Bone marrow (tissue), 2 donors: ENCODE measurements at regions not wholly inside any gene's neighbourhood (a gene's known extent, or its start where the extent isn't known, plus 50 kb on each side); places are given as distances from the start of the nearest gene placed in this dataset.

Source experiments
- DNase-seq, 2 donors: peaks; one replicate each; lab custom pipeline; 2025; lab: John Stamatoyannopoulos, UW

GRCh38 chrX:121102101-121102500 lies 54.7 kb downstream of the GLUD2 start:
- no peak for DNase-seq

- DNase-seq: no peak
These were observed 56.0 kb downstream of the GLUD2 start for GRCh38 chrX:121103381-121103780.

GRCh38 chrX:121106484-121107235 lies 59.2 kb downstream of the GLUD2 start:
- no peak for DNase-seq

DNA sequence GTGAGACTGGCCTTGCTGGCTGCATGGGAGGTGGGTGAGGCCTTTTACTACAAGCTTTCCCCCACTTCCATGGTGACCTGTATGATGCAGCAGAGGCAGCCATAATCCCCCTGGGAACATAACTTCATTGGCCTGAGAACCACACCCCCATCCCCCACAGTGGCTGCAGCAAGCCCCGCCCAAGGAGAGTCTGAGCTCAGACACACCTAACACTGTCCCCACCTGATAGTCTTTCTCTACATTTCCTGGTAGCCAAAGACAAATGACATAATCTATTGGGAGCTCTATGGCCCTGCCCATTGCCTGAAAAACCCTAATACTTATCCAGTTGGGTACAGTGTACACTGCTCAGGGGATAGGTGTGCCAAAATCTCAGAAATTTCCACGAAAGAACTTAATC lies 62.6 kb downstream of the GLUD2 start:
- DNase-seq: no peak

- no peak for DNase-seq
These were observed 63.1 kb downstream of the GLUD2 start for GRCh38 chrX:121110536-121110935.

DNA sequence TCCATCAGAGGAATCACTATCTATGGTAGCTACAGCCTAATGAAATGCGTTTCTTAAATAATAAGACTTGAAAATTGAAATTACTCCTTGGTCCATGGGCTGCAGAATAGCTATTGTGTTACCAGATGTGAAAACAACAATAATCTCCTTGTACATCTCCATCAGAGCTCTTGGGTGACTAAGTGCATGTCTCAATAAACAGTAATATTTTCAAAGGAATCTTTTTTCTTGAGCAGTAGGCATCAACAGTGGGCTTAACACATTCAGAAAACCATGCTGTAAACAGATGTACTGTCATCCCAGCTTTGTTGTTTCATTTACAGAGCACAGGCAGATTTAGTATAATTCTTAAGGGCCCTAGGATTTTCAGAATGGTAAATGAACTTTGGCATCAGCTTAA lies 67.3 kb downstream of the GLUD2 start:
- DNase-seq: no peak

GRCh38 chrX:121120690-121121605 lies 73.5 kb downstream of the GLUD2 start:
- DNase-seq: no peak

DNA sequence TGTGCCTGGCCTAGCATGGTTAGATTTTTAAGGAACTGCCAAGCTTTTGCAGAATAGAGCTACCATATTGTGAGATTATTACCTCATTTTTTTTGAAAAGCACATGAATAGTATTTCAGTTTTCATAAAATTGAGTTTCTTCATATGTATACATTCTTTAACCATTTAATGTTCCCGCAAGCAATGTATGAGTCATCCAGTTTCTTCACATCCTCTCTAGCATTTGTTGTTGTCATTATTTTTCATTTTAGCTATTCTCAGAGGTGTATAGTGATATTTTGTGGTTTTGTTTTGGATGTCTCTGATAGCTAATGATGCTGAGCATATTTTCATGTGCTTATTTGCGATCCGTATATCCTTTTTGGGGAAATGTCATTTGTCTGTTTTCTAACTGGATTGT lies 74.9 kb downstream of the GLUD2 start:
- DNase-seq: no peak

DNA sequence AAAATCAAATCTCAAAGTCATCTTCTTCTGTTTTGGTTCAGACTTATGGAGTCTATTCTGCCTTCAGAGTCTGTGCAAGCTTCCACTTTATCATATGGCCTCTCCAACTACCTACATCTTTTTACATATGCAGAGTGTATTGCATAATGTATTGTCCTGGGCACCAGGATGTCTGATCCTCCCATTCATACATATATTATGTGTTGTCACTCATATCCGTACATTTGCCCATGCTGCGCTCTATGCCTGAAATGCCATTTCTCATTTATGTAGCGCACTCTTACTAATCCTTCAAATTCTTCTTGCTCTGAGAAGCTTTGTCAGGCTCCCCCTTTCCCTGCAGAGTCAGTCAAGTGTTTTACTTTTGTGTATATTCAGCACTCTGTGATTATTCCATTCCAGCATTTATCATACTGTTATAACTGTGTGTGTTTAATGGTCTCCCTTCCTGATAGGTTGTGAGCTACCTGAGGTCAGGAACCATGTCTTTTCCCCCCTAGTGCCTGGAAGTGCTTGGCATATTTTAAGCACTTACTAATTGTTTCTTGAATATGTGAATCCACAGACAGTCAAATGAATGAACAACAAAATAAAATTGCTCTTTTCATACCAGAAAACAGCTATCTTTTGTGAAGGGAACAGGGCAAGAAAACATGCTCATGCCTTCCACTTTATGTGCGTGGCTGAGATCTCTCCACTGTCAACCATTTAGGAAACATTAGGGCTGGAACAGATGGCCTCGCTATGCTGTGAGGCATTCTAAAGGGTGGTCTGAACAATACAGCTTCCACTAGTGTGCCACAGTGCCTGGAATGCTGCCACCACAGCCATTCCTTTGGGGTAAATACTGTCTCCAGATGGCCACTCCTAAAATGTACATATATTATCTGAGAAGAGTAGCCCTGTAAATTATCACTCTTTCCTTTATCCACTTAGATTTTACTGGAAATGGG lies 81.8 kb downstream of the GLUD2 start:
- no peak for DNase-seq

DNA sequence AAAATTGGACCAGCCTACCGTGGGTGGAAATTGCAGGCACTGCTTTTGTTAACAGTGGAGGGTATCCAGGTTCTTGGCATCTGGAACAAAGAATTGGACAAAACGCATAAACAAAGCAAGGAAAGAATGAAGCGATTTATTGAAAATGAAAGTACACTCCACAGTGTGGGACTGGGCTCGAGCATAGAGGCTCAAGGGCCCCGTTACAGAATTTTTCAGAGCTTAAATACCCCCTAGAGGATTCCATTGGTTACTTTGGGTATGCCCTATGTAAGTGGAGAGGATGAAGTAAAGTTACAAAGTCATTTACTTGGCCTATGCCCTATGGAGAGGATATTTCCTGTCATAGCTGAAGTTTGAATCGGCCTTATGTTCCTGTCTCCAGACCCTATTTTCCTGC lies 85.3 kb downstream of the GLUD2 start:
- no peak for DNase-seq

DNA sequence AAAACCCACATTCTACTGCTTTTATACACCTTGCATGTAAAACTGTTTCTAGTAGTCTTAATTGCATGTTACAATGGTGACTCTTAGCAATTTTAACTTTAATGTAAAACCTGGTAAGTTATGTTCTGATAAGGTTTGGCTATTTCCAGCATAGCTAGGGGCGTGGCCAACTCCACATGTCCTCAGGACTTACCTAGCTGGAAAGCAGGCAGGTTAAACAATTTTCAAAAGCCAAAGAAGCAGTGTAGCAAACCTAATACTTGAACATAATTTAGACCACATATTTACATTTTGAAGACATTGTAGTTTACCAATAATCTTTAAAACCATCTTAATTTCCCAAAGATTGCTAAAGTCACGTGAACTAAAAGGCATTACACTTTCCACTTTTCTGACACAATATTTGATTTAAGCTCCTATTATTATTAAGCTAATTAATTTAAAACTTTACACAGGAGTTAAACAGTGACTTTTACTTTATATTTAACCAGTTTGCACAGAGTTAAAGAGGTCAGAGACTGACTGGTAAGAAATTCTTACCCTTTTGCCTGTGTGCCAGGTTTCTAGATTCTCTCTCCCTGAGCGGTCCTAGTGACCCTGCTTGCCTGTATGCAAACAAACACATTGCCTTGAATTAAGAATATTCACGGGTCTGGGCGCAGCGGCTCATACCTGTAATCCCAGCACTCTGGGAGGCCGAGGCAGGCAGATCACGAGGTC lies 88.2 kb downstream of the GLUD2 start:
- no peak for DNase-seq

GRCh38 chrX:121146059-121146628 lies 98.7 kb downstream of the GLUD2 start:
- DNase-seq: no peak

GRCh38 chrX:121150217-121150616 lies 102.8 kb downstream of the GLUD2 start:
- no peak for DNase-seq

DNA sequence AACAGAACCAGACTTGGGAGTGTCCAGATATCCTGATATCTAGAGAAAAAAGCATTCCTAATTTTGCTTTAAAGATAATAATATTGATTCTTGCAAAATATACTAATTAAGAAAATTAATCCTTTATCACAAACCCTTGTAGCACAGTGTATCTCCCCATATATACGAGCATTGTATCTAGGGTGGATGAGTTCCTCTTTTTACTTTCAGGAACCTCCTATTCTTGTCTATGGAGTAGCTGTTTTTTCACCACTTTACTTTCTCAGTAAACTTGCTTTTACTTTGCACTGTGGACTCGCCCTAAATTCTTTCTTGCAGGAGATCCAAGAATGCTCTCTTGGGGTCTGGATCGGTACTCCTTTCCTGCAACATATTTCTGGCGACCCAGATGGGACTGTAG lies 103.9 kb downstream of the GLUD2 start:
- no peak for DNase-seq

DNA sequence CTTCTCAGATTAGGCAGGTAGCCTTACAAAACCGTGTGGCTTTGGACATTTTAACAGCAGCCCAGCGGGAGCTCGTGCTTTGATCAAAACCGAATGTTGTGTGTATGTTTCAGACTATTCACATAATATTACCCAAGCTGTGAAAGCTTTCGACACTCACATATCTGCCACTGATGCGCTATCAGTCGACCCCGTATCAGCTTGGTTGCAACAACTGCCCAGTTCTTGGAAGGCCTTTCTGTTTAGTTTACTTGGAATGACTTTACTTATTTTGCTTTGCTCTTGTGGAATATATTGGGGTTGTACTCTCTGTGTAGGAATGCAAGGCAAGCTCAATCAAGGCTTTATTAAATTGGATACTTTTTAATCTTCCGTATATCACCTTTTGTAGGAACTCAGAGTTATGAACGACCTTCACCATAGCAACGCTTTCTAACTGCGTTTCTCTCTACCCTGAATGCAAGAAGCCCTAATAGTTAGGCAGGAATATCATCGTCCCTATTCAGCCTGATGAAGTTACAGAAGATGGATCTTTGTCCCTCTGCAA lies 107.5 kb downstream of the GLUD2 start:
- DNase-seq: no peak

GRCh38 chrX:121160987-121161386 lies 113.6 kb downstream of the GLUD2 start:
- DNase-seq: no peak

DNA sequence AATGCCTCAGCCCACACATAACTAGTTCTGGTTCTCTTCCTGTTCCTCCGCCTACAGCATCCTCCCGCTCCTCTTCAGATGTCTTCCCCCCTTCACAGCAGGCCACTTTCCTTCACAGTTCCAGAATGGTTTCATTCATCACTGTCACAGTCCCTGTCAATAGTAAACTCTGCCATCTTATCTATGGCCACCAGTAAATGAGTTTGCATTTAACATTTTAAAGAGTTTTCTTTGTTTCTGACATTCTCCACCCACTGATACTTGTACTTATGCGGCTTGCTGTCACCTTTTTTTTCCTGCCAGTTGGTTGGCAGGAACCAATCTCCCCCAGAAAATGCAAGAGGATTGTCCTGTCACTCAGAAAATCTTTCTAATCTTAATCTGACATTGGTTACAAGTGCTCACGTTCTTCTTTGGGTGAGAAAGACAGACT lies 114.1 kb downstream of the GLUD2 start:
- DNase-seq: no peak

DNA sequence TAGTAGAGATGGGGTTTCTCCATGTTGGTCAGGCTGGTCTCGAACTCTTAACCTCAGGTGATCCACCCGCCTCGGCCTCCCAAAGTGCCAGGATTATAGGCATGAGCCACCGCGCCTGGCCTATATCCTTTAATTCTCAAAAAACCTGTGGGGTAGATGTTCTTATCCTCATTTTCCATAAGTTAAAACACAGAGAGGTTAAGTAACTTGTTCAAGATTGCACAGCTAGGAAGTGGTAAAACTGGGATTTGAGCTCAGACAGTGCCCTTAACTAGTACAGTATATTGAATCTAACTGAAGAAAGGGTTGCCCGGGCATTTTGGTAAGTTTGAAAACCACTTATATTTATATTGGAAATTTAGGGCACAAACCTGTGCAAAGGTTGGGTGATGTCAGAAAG lies 116.0 kb downstream of the GLUD2 start:
- DNase-seq: no peak

DNA sequence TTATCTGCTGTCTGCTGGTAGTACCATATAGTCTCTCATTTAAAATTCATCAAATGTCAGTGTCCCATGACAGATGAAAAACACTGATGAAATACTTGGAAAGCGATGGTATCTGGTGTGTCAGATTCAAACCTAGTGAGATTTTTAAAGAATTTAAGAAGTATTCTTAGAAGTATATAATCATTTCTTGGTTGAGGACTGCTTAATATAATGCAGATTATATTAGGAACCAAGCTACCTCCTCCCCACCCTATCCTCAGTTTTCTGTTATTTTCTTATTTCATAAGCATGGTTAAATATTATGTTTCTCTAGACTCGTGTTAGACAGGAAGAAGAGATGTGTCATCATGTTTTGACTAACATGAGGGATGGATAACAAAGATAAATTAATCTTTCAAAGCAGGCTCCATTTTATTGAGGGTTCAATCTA lies 118.5 kb downstream of the GLUD2 start:
- no peak for DNase-seq

DNA sequence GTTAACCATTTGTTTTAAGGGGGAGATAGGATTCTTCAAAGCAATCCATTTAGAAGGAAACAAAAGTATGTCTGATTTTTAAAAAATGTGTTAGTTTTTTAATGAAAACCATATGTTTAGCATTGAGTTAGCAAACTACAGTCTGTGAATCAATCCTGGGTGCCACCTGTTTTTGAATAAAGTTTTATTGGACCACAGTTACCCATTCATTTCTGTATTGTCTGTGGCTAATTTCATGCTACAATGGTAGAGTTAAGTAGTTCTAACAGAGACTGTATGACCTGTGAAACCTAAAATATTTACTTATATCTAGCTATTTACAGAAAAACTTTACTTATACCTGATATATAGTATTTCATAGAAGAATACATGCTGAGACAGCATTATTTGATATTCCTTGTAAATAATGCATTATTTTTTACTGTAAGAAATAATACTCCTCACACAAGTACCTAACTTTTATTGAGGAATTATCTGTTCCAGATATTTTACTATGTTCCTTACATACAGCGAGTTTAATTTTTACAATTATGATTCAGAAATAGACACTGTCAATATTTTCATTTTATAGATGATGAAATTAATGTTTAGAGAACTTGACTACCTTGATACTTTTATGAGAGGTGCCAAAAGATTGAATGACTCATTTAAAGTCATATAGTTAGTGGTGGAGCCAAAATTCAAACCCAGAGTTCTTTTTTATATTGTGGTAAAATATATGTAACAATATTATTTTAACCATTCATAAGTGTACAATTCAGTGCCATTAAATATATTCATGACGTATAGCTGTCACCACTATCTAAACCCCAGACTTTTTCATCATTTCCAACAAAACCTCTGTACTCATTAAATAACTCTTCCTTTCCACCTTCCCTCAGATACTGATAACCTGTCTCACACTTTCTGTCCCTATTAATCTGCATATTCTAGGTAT lies 122.0 kb downstream of the GLUD2 start:
- DNase-seq: no peak
